Transverse colon (tissue), 4 donors: ENCODE measurements at regions not wholly inside any gene's neighbourhood (a gene's known extent, or its start where the extent isn't known, plus 50 kb on each side); places are given as distances from the start of the nearest gene placed in this dataset.

Experiments
- CTCF ChIP-seq, 5 experiments: fragments of 200-600 bp in 3 of 5; fragments of 450-650 bp in 2 of 5; sonication (generic) in 3 of 5; IDR thresholded peaks; 1 replicate in 2 of 5; 2 replicates in 3 of 5; pipeline ENCODE4 v1.5.1; 2016 to 2017; ENCODE audit warnings: antibody characterized with exemption in 5 of 5, inconsistent platforms in 3 of 5, mild to moderate bottlenecking in 2 of 5, moderate library complexity in 1 of 5
- POLR2AphosphoS5 ChIP-seq, 3 donors: sonication (generic); formaldehyde crosslinking; IDR thresholded peaks; one replicate each; pipeline ENCODE4 v1.6.1; 2016; ENCODE audit warnings: antibody characterized with exemption in 3 of 3

GRCh38 chr3:101996832-101997231, 147.5 kb downstream of the NFKBIZ start:
- TF ChIP-seq CTCF (IDR thresholded peaks at IDR 0.05) (no peak), POLR2AphosphoS5 (IDR thresholded peaks at IDR 0.05) (no peak)
